H1 (cell line): ENCODE measurements at regions not wholly inside any gene's neighbourhood (a gene's known extent, or its start where the extent isn't known, plus 50 kb on each side); places are given as distances from the start of the nearest gene placed in this dataset.

Experiments
- FOSL1 ChIP-seq: IDR thresholded peaks from 2 replicates; pipeline ENCODE4 v1.6.1; 2011; ENCODE audit warnings: mild to moderate bottlenecking, low read depth, low read length, moderate library complexity; ENCODE audit not compliant: insufficient read depth
- MAFK ChIP-seq: IDR thresholded peaks from 2 replicates; pipeline ENCODE4 v1.6.1; 2012; ENCODE audit warnings: low read depth, mild to moderate bottlenecking, improper control_type of control experiment, low read length
- SP4 ChIP-seq: IDR thresholded peaks from 2 replicates; pipeline ENCODE4 v1.6.1; 2012; ENCODE audit warnings: low read length, inconsistent platforms
- SRF ChIP-seq: IDR thresholded peaks from 2 replicates; pipeline ENCODE4 v1.6.1; 2011; ENCODE audit warnings: mild to moderate bottlenecking, low read depth, low read length, moderate library complexity
- TF ChIP-seq, protein P1 (sequence below): IDR thresholded peaks from 2 replicates; pipeline ENCODE4 v1.6.1; 2011; ENCODE audit warnings: low read depth, mild to moderate bottlenecking, low read length; ENCODE audit not compliant: insufficient read depth

DNA sequence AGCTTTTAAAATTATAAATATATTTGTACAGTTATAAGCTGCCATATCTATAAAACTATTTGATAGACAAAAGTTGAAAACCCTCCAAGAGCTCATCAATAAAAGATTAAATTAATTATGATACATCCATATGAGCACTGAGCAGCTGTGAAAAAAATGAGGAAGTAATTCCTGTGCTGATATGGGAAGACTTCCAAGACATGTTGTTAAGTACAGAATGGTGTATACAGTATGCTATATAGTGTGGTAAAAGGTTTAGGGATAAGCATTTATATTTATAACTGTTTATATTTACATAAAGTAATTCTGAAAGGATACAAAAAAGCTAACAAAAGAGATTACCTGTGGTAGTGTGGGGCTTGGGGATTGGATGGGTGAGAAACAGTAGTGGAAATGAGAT, 92.8 kb upstream of the BMP2K start (continued):
- TF ChIP-seq, protein P1, sequence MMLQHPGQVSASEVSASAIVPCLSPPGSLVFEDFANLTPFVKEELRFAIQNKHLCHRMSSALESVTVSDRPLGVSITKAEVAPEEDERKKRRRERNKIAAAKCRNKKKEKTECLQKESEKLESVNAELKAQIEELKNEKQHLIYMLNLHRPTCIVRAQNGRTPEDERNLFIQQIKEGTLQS, result no peak
- no peak for TF ChIP-seq SRF
- no peak for TF ChIP-seq MAFK
- no peak for TF ChIP-seq FOSL1
- TF ChIP-seq SP4, result no peak
- TF ChIP-seq, all 59 proteins: peak for 0
